Stimulated activated naive CD4-positive, alpha-beta T cell (primary cell): ENCODE measurements at regions not wholly inside any gene's neighbourhood (a gene's known extent, or its start where the extent isn't known, plus 50 kb on each side); places are given as distances from the start of the nearest gene placed in this dataset.

Experiments used
- DNase-seq, 6 experiments: peaks; one replicate each; lab custom pipeline; 2025; lab: John Stamatoyannopoulos, UW

DNA sequence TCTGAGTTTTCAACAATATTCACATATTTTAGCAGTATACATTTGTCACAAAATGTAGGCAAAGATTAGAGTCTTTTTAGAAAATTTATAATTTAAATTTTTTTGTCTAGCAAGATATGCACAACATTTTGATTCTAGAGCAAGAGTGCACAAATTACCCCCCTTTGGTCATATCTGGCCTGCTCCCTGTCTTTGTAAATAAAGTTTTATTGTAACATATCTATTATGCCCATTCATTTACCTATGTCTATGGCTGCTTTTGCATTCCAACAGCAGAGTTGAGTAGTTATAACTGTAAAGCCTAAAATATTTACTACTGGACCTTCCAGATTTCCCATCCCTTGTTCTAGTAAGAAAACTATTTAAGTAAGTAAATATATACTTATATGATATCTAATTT is 430.7 kb downstream of the EDEM1 start:
- no peak for DNase-seq

DNA sequence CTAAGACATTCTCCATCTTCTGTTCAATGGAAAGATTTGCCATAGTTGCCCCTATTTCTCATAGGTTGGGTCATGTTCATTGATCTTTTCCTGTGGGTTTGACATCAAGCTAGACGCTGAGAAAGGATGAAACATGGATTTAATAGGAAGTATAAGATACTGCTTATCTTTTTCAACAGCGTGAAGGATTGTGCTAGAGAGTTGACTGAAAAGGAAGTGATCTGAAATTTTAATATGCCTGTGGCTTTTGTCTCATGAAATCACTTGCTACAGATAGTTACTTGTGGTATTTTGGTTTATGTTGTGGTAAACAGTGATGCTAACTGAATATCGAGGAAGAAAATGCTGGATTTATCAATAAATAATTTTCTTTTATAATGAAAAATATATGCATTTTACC is 442.9 kb downstream of the EDEM1 start:
- no peak for DNase-seq

DNA sequence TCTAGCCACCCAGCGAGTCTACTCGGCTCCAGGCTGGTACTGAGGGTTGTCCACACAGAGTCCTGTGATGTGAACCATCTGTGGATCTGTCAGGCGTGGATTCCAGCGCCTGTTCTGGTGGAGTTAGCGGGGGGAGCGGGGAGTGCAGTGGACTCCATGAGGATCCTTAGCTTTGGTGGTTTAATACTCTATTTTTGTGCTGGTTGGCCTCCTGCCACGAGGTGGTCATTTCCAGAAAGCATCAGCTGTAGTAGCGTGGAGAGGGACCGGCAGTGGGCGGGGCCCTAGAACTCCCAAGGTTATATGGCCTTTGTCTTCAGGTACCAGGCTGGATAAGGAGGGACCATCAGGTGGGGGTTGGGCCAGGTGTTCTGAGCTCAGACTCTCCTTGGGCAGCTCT is 446.5 kb downstream of the EDEM1 start:
- DNase-seq: no peak

DNA sequence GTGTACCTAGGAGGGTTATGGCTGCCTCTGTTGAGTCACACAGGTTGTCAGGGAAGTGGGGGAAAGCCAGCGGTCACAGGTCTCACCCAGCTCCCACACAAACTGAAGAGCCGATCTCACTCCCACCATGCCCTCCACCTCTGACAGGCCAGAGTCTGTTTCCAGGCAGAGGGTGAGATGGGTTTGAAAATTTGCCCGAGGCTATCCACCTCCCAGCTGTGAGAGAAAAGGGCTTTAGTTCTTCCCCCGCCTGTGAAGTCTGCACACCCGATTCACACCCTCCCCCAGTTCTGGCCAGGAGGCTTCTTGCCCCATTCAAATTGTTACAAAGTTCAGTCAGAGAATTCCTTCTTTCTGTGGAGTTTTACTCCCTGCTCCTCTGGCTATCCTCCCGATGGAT is 446.9 kb downstream of the EDEM1 start:
- no peak for DNase-seq

DNA sequence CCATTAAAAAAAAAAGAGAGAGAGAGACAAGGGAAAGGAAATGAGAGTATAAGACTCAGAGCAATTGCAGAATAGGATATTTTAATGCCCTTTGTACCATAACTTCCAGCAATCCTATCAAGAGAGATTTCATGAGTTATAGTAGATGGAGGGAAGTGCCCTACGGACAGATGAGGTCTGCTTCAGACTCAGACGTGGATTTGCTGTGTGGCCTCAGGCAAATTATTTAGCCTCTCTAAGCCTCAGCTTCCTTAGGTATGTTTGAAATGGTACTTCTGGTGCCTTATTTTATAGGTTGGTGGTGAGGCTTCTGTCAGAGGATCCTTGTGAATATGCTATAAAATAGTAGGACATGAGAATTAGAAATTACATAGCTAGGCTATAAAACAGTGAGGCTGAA is 448.2 kb downstream of the EDEM1 start:
- DNase-seq: no peak

DNA sequence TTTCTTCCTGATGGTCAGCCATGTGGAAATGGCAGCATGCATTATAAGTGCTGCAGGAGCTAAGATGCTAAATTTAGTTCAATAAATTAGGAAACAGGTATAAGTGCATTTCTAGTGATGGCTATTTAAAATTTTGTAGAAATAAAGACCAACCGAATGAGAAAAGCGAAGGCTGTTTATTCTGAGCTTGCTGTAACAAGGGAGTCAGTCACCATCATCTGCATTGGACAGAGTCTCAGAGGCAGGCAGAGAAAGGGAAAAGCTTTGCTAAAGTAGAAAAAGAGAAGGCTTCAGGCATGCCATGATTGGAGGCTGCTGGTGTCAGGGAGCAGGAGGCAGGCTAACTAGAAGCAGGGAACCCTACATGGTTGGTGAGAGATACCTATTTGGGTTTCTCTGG is 451.0 kb downstream of the EDEM1 start:
- no peak for DNase-seq

DNA sequence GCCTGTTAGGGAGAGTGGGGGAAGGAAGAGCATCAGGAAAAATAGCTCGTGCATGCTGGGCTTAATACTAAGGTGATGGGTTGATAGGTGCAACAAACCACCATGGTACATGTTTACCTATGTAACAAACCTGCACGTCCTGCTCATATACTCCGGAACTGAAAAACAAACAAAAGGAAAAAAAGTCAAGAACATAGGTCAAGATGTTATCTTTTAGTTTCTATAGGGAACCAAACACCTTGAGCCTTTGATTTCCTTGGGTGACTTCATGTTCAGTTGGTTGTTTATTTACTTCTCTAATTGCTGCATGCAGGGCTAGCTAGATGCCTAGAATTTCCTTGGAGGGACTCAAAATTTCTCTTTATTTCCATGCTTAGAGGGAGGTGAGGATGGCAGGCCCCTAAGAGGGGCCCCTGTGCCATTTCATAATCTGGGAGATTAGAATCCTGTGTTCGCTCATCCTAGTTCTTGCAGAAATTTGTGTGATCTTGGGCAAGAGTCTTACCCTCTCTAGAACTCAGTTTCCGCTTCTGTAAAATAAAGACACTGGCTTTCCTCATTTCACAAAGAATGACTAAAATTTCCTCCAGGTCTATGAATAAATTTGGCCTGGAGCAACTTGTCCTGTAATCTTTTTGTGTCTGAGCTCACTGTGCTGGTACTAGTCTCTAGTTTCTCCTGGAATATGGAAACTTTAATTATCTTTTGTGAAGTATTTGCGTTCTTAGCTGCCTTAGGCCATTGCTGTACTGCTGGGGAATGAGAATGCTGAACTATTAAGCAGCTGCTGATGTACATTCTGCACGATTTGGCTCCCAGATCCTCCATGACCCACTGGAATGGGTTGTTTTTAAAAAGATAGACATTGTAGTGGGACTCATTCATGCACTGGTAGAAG is 457.5 kb downstream of the EDEM1 start:
- DNase-seq: no peak

DNA sequence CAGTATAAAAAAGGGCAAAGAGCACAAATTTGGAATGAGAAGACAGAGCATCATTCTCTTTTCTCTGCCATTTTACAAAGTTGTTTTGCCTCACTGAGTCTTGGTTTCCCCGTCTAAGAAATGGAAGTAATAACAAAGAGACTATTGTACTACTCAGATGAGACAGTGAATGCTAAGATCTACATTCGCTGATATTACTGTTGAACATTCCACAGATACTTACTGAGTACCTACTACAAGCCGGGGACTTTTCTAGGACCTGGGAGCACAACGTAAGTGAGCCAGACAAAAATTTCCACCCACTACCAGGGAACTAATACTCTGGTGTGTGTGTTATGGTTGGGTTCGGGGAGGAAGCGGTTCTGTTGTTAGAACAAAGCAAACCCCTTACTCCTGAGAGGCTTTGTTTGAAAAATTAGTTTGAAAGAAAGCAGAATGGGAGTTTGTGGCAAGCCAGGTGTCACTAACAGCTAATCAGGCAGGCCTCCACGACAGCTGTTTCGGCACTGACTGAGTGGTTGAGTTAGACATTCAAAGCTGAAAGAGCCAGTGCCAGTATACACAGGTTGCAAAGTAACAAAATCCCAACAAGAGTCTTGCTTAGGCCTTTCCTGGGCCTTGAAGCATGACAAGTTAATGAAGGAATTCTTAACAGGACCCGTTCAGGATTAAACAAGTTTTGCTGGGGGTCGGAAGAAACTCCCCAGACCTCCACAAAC is 458.3 kb downstream of the EDEM1 start:
- DNase-seq: no peak

DNA sequence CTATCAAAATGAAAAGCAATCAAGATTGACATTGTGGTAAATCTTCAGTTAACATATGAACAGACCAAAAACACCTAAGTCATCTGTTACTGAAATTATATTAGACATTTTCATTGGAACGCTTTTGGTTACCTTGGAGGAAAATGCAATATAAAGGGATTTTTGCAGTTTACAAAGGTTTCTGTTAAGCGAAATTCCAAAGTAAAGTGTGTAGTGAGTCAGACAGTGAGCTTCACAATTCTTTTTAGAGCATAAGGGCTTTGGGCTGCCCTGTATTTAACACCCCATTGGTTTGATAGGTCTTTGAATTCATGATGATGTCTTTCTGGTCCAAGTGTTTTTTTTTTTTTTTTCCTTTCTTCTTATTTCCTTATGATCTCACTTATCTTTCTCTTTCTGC is 462.8 kb downstream of the EDEM1 start:
- DNase-seq: no peak

DNA sequence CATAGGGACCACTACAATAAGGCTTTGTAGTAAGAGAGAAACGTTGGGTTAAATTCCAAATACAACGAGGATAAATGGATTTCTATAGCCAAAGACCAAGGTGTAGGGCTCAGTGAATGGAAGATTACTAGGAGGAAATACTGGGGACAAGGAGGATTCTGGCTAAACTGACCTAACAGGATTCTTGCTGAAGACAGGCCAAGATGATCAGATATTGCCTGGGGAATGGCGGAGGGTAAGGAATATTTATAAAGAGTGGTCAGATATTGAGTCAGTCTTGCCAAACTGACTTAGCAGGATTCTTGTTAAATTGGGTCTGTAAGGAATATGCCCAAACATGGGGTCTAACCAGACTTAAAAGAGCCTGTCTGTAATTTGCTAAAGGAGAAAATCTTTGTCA is 463.8 kb downstream of the EDEM1 start:
- DNase-seq: no peak

DNA sequence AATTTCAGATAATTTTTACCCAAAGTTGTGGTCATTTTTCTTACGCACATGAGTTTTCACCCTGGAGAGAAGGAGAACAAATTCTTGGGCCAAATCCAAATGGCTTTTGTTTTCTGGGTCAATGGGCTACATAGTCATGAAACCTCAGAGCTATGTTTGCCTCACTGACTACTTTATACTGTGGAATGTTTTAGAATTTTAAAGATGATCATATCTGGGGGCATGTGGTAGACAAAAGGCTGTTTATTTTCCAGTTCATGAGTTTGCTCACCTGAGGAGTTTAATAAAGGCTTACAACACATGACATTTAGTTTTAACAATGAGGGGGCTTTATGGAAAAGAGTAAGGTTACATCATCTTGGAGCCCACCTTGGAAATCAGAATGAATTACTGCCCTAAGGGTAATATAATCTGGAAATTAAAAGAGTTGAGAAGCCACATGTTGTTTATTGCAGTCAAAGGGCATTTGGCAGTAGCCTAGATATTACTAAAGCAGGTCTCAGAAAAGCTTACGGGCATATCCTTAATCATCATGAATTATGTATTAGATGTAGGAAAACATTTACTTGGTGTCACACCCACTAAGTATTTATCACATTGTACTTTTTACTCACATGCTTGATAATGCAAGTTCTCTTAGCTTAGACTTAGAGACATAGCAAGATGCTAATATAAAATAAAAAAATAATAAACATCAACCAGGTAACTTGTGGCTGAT is 466.1 kb downstream of the EDEM1 start:
- no peak for DNase-seq

DNA sequence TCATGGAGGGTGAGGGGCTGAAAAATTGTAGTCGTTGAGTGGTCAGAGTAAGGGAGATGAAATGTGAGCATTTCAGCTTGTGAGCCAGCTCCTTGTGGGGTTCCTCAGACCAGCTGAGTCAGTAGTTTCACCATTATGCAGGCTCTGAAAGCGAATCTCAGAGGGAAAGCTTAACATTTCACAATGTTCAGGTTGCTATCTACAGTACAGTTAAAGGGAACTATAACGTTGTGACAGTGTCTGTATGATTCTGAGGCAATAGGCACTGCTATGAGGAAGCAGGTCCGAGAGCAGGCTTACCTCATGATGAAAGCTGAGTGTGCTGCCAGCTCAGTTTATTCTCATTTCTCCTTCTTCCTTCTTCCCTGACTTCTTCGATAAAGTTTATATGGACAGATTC is 469.6 kb downstream of the EDEM1 start:
- DNase-seq: no peak

DNA sequence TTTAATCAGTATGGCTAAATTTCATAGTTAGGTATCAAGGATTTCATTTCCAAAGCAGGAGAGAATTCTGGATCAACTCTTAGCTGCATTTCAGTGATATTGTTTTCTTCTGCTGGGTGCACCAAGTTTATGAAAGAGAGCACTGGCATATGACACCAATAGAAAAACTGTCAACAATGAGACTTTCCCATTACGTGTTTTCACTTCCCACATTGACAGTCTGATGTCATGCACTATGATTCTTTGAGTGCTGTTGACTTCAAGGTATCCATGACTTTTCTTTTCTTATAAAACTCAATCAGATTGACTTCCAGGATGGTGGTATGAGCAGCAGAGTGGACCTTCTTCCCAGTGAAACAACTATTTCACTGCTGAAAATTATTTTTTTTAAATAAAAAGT is 476.1 kb downstream of the EDEM1 start:
- DNase-seq: no peak

DNA sequence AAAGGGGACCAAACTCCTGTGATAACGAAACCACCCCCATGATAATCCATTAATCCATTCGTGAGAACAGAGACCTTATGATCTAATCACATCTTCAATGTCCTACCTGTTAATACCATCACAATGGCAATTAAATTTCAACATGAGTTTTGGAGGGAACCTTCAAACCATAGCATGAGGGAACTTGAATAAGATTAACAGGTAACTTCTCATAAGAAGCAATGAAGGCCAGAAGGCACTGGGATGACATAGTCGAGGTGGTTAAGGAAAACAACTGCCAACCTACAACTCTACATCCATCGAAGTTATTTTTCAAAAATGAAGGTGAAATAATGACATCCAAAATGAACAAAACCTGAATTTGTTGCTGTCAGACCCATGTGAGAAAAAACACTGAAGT is 478.9 kb downstream of the EDEM1 start:
- no peak for DNase-seq

DNA sequence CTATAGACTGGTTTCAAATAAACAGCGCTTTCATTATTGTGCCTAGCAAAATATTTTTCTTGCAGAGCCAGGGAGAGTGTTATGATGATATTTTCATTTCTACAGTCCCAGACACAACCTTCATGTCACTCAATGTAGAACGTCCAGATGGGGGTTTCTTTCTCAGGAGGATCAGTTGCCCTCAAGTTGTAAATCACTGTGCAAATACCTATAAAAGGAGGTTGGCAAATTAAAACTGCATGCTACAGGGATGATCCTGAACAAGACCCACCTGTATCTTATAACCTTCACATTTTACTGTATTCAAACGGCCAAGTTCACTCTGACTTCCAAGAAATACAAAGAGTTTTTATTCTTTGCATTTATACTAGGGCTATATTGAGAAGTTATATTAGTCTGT is 486.0 kb downstream of the EDEM1 start:
- DNase-seq: no peak

DNA sequence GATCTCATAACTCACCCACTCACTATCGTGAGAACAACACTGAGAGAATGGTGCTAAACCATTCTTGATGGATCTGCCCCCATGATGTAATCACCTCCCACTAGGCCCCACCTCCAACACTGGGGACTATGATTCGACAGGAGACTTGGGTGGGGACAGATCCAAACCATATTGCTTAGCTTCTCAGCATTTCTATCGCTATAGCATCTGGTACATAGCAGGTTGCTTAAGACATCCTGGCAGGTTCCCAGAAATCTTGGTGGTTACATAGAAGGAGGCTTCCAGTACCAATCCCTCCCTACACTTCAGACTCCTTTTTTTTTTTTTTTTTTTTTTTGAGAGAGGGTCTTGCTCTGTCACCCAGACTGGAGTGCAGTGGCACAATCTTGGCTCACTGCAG is 487.8 kb downstream of the EDEM1 start:
- no peak for DNase-seq

DNA sequence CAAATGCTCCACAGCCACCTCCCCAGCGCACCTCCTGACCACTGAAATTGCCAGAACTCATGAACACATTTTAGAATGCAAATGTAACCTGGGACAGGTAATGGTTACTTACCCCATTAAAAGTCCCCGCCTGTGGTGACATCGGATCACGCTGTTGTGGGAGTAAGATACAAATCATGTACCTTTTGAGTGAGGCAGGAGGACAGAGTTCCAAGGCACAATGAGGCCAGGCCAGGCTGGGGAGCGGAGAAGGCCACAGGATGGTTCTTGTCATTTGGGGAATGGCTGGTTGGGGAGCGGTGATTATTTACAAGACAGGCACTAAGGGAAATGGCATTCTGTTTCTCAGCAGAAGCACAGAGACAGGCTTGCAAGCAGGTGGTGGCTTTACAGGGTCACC is 490.0 kb downstream of the EDEM1 start:
- DNase-seq: no peak

DNA sequence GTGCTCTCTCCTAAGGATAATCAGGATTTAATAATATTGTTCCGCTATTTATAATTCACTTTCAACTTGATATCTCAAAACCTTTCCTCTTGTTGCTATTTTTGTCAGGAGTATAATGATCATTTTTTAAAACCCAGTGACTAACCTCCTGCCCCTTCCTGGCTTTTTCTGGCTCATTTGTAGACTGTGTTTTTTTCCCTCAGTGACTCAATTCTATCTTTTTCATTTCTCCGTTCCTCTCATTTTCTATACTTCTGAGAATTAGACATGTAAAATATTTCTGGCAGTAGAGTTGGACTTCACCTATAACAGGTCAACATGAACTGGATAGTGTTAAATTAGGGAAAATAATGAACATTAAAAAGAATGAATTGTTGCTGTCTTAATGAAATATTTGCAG is 490.7 kb downstream of the EDEM1 start:
- no peak for DNase-seq

DNA sequence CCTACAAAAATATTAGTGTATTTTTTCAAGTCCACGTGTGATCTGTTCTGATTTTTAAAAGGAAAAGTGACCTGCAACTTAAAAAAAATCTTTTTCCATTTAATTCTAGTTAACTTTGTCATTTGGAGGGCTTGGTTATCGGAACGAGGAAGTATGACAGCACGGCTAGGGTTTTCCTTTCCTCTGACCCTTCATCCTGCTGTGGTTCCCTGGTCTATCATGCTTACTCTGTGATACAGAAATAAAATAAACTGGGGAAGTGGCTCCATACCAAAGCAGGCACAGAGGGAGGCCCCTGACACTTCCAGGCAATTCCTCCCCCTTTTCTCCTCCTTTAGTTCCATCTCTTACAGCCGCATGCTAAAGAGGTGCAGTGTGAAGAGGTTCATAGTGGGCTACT is 491.3 kb downstream of the EDEM1 start:
- DNase-seq: no peak

DNA sequence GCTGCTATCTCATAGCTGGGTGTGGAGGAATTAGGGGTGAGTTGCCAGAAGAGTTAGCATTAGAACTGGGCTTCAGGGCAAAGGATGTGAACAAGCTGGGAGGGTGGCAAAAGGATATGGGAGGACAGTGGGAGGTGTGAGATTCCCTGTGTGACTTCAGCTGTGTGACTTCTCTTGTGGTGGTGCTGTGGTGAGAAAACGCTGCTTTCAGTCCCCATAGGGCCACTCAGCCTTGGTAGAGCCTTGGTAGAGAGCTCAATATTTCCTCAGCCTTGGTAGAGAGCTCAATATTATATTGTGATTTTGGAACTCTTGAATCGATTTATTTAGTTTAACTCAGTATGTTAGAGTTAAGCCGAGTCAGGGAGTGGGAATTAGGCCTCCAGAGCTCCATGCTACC is 499.7 kb downstream of the EDEM1 start:
- DNase-seq: no peak

DNA sequence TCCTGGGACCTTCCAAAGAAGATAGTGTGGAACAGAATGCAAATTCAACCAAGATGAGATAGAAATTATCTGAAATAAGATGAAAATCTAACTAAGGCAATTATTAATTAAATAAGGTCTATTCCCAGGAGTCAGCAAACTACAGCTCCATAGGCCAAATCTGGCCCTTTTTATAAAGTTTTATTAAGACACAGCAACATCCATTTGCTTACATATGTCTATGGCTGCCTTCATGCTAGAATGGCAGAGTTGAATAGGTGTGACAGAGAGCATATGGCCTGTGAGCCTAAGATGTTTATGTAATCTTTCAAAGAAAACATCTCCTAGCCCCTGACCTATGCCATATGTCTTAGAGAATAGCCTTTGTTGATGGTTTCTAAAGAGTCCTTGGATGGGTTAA is 503.0 kb downstream of the EDEM1 start:
- DNase-seq: no peak

DNA sequence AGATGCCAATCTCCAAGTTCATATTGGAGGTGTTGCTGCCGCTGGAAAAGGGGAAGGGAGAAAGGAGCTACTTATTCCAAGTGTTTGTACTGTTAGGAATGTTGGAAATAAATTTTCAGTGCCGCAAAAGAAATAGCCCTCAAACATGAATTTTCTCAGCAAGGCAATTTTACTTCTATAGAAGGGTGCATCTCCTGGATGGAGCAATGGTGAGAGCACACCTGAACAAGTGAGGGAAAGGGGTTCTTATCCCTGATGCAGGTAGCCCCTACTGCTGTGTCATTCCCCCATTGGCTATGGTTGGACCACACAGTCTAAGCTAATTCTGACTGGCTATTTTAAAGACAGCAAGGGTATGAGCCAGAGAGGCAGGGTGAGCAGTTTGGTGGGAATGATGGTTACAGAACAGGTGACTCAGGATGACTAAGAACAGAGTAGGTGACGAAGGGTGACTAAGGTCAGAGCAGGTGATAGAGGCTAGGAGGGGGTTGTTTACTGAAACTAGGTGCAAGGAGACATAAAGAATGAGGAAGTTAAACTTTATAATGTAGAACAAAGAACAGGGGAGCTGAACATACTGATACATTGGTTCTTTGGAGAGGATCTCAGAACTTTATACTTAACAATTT is 503.5 kb downstream of the EDEM1 start:
- DNase-seq: no peak

DNA sequence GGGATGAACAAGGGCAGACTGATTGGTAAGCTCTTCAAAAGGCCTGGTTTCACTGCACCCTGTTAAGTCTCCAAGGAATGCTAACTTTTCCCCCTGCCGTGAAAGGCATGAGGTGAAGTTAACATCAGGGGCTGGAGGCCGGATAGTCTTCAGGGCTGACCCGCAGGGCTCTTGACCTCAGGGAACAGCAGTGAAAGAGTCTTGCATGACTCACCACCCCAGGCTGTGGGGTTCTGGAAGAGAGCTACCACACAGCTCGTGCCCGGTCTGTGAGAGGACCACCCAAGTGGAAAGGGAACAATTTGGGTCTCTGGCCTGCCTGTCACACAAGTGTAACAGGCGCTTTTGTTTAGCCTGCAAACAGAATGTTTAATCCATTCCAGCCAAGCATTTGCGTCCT is 504.9 kb downstream of the EDEM1 start:
- DNase-seq: no peak
